Sigmoid colon (tissue), 6 donors: ENCODE measurements at regions not wholly inside any gene's neighbourhood (a gene's known extent, or its start where the extent isn't known, plus 50 kb on each side); places are given as distances from the start of the nearest gene placed in this dataset.

Experiments
- DNase-seq: peaks from one replicate; pipeline ENCODE4 v3.0.0-alpha.2; 2019
- H3K27ac ChIP-seq, 4 donors: fragments of 200-600 bp; sonication (generic); one replicate each; pipeline ENCODE4 v1.5.1; 2016 to 2019; ENCODE audit warnings: mild to moderate bottlenecking in 1 of 4
- H3K27me3 ChIP-seq, 3 donors: fragments of 200-600 bp; sonication (generic); one replicate each; pipeline ENCODE4 v1.5.1; 2019; ENCODE audit warnings: mild to moderate bottlenecking in 1 of 3
- H3K36me3 ChIP-seq, 4 donors: fragments of 200-600 bp; sonication (generic); one replicate each; pipeline ENCODE4 v1.5.1; 2016 to 2019
- H3K4me1 ChIP-seq, 4 donors: fragments of 200-600 bp; sonication (generic); one replicate each; pipeline ENCODE4 v1.5.1; 2017 to 2019
- H3K4me3 ChIP-seq, 4 donors: fragments of 200-600 bp; sonication (generic); one replicate each; pipeline ENCODE4 v1.5.1; 2017 to 2019; ENCODE audit warnings: mild to moderate bottlenecking in 2 of 4, moderate library complexity in 1 of 4
- H3K9me3 ChIP-seq, 4 donors: fragments of 200-600 bp in 3 of 4; sonication (generic) in 3 of 4; one replicate each; pipeline versions ENCODE4 v1.5.1 to v1.6.1; 2013 to 2019
- EP300 ChIP-seq, 4 donors: sonication (generic); formaldehyde crosslinking; IDR thresholded peaks; one replicate each; pipeline ENCODE4 v1.6.1; 2017; ENCODE audit warnings: antibody characterized with exemption in 4 of 4
- POLR2A ChIP-seq, 2 donors: fragments of 450-650 bp; IDR thresholded peaks; one replicate each; pipeline ENCODE4 v1.6.1; 2016; ENCODE audit warnings: antibody characterized with exemption in 2 of 2, mild to moderate bottlenecking in 2 of 2, moderate library complexity in 2 of 2
- POLR2AphosphoS5 ChIP-seq, 4 donors: sonication (generic); formaldehyde crosslinking; IDR thresholded peaks; one replicate each; pipeline ENCODE4 v1.6.1; 2017; ENCODE audit warnings: antibody characterized with exemption in 4 of 4
- WGBS, 2 donors: extraction: QIAGEN DNeasy Blood & Tissue Kit; methylation state at CpG; one replicate each; pipeline ENCODE4 v1.1.7; 2013; 5-methylcytosine and 5-hydroxymethylcytosine counted together
- intact Hi-C: fragments of 100-400 bp; cut with DNase I; formaldehyde crosslinking; loops from one replicate; pipeline ENCODE4 v1.15.1; 2023
- TF ChIP-seq, protein P1 (sequence below), 4 experiments: fragments of 450-650 bp in 3 of 4; fragments of 200-600 bp in 1 of 4; IDR thresholded peaks; one replicate each; pipeline ENCODE4 v1.5.1; 2016 to 2019; ENCODE audit warnings: antibody characterized with exemption in 4 of 4, mild to moderate bottlenecking in 3 of 4, moderate library complexity in 2 of 4
- donor health status: healthy with polysubstance abuse.
- donor health status: healthy.

DNA sequence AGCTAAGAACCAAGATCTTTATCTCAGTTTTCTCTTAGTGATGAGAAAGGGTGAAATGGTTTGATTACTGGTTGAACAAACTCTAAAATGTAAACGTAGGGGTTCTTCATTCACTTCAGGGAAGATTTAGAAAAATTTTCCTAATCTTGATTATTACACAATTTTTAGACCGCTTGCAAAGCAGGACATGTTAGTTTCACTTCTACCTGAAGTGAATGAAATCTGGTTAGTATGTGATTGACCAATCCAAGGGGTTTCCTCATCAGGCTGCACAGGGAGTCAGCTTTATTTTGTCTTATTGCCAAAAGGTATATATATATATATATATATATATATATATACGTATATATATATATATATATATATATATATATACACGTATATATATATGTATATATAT, 740.4 kb downstream of the TUSC7 start:
- DNase-seq, result no peak
- Histone ChIP-seq H3K9me3 (no peaks in the 10 kb centered on the region), H3K4me1 (no peaks in the 10 kb centered on the region), H3K27me3 (no peaks in the 10 kb centered on the region), H3K36me3 (no peaks in the 10 kb centered on the region), H3K4me3 (no peak overlapping the region), H3K27ac (no peak overlapping the region)
- TF ChIP-seq POLR2A (IDR thresholded peaks at IDR 0.05) (no peak), EP300 (IDR thresholded peaks at IDR 0.05) (no peak), POLR2AphosphoS5 (IDR thresholded peaks at IDR 0.05) (no peak)
- TF ChIP-seq, protein P1, sequence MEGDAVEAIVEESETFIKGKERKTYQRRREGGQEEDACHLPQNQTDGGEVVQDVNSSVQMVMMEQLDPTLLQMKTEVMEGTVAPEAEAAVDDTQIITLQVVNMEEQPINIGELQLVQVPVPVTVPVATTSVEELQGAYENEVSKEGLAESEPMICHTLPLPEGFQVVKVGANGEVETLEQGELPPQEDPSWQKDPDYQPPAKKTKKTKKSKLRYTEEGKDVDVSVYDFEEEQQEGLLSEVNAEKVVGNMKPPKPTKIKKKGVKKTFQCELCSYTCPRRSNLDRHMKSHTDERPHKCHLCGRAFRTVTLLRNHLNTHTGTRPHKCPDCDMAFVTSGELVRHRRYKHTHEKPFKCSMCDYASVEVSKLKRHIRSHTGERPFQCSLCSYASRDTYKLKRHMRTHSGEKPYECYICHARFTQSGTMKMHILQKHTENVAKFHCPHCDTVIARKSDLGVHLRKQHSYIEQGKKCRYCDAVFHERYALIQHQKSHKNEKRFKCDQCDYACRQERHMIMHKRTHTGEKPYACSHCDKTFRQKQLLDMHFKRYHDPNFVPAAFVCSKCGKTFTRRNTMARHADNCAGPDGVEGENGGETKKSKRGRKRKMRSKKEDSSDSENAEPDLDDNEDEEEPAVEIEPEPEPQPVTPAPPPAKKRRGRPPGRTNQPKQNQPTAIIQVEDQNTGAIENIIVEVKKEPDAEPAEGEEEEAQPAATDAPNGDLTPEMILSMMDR (IDR thresholded peaks at IDR 0.05), result no peak
- intact Hi-C loops, result no loop called here
- WGBS, 2 donors, result 42 to 43% methylated on average over 4 of the region's 4 CpGs

DNA sequence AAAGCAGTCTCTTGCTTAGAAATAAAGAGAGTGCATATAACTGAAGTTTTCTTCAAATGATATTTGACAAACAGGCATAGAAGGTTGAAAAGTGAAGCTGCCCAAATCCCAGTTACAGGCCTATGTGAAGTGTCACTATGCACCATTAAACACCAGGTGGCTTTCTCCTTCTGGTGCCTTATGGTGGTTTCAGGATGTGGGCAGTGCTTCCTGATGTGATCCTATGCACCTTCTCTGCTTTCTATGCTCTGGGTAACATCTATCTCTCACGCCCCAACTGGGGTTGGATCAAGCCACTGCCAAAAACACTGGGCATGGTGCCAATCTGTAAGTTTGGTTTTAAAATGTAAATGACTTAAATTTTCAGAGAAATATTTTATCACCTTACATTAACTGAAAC, 744.7 kb downstream of the TUSC7 start:
- 52 to 65% methylated on average over 1 of the region's 1 CpG for WGBS, 2 donors
- intact Hi-C loops, result no loop called here

DNA sequence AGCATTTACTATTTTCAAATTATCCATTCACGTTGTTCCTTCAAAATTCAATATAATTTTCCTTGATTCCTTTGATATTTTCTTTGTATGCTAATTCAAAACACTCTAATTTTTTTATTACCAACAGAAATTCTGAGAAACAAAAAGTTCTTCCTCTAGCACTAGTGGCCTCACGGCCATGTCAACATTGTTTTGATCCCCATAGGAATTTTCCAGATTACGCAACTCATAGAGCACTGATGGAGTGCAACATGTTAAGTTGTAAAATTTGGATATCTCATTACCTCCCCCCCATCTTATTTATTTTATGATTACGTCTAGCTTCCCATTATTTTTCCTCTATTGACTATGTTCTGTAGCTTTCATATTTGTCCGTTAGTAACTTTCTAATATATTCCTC, 745.3 kb downstream of the TUSC7 start:
- H3K4me3 ChIP-seq, result no peak overlapping the region
- H3K27ac ChIP-seq, result no peak overlapping the region
- TF ChIP-seq EP300 (IDR thresholded peaks at IDR 0.05), result no peak
- TF ChIP-seq, protein P1 (IDR thresholded peaks at IDR 0.05), result no peak
- TF ChIP-seq POLR2A (IDR thresholded peaks at IDR 0.05), result no peak
- TF ChIP-seq POLR2AphosphoS5 (IDR thresholded peaks at IDR 0.05), result no peak
- no peaks in the 10 kb centered on the region for H3K36me3 ChIP-seq
- WGBS, 2 donors, result 85 to 90% methylated on average over 5 of the region's 5 CpGs
- DNase-seq, result no peak
- no peaks in the 10 kb centered on the region for H3K27me3 ChIP-seq
- intact Hi-C loops, result no loop called here
- H3K9me3 ChIP-seq, result no peaks in the 10 kb centered on the region
- H3K4me1 ChIP-seq, result no peaks in the 10 kb centered on the region

More for the DNA sequence above, 744.7 kb downstream of the TUSC7 start:
- H3K27me3 ChIP-seq, result no peaks in the 10 kb centered on the region
- no peak for TF ChIP-seq POLR2A (IDR thresholded peaks at IDR 0.05)
- no peak for TF ChIP-seq POLR2AphosphoS5 (IDR thresholded peaks at IDR 0.05)
- TF ChIP-seq, protein P1 (IDR thresholded peaks at IDR 0.05), result no peak
- no peak for TF ChIP-seq EP300 (IDR thresholded peaks at IDR 0.05)
- no peak overlapping the region for H3K4me3 ChIP-seq
- H3K27ac ChIP-seq, result no peak overlapping the region
- DNase-seq, result no peak
- H3K4me1 ChIP-seq, result no peaks in the 10 kb centered on the region
- H3K36me3 ChIP-seq, result no peaks in the 10 kb centered on the region
- H3K9me3 ChIP-seq, result no peaks in the 10 kb centered on the region

DNA sequence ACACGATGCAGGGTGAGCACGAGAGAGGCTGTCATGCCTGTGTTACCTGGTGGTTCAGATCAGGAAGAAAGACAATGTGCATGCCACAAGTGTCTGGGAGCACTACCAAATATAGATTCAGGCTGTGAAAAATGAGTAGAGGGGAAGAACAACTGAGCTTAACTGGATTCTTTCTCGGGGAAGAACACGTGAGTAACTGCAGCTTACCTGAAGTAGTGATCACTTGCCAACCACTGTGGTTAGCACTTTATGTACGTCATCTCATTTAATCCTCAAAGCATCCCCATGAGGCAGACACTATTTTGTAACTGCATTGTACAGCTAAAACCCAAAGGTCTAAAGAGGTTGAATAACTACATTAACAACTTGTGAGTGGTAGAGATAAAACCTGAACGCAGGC, 746.2 kb downstream of the TUSC7 start:
- H3K9me3 ChIP-seq, result no peaks in the 10 kb centered on the region
- TF ChIP-seq EP300 (IDR thresholded peaks at IDR 0.05) (no peak), POLR2AphosphoS5 (IDR thresholded peaks at IDR 0.05) (no peak)
- no peaks in the 10 kb centered on the region for H3K36me3 ChIP-seq
- intact Hi-C loops, result no loop called here
- H3K4me1 ChIP-seq, result no peaks in the 10 kb centered on the region
- no peak overlapping the region for H3K27ac ChIP-seq
- H3K27me3 ChIP-seq, result no peaks in the 10 kb centered on the region
- no peak overlapping the region for H3K4me3 ChIP-seq
- 93% methylated on average over 6 of the region's 6 CpGs for WGBS, 2 donors
- no peak for DNase-seq

DNA sequence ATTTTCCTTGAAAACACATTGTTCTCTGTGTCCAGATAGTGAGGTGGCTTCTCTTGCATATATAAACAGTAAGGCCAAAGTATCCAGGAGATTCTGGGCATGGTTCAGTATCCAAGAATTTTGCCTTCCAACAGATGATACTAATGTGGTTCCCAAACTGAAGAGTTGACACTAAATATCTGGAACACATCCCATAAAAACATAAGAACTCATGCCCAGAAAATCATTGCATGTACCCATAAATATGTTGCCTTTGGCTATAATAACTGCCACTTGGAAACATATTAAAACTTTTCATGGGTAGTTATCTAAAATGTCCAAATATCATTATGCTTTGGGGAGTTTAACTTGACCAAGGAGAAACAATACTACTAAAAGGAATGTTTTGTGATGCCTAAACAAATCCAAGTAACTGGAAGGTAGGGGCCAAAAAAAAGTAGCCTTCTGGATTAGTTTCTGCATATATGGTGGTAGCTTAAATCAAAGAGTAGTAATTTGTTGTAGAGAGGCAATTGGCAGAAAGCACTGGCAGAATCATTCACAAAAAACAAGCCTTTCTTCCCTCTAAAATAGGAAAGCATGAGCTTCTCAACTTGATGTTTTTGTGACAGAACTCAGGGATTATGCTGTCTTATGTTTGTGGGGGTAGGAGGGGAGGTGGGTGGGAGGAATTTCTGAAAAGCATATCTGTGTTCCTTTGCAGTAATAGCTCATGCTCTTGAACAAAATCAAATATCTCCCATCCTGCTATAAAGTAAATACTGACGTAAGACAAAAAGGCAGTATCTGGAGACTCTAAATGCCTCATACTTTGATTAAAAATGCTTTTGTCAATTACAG, 753.9 kb downstream of the TUSC7 start:
- Histone ChIP-seq H3K27me3 (no peaks in the 10 kb centered on the region), H3K36me3 (no peaks in the 10 kb centered on the region), H3K27ac (no peak overlapping the region), H3K4me1 (peaks cover 0 to 8% (median 0%) of the 10 kb centered on the region in 4 donors), H3K9me3 (no peaks in the 10 kb centered on the region), H3K4me3 (no peak overlapping the region)
- WGBS, 2 donors, result 85 to 86% methylated on average over 1 of the region's 1 CpG
- no peak for DNase-seq
- intact Hi-C loops, result no loop called here
- no peak for TF ChIP-seq POLR2A (IDR thresholded peaks at IDR 0.05)
- TF ChIP-seq, protein P1 (IDR thresholded peaks at IDR 0.05), result no peak
- TF ChIP-seq POLR2AphosphoS5 (IDR thresholded peaks at IDR 0.05), result no peak
- no peak for TF ChIP-seq EP300 (IDR thresholded peaks at IDR 0.05)
